ENCODE measurements at regions not wholly inside any gene's neighbourhood (a gene's known extent, or its start where the extent isn't known, plus 50 kb on each side); places are given as distances from the start of the nearest gene placed in this dataset.

GRCh38 chr3:25367025-25367424 lies 61.0 kb upstream of the RARB start:
- TF ChIP-seq, protein P1, sequence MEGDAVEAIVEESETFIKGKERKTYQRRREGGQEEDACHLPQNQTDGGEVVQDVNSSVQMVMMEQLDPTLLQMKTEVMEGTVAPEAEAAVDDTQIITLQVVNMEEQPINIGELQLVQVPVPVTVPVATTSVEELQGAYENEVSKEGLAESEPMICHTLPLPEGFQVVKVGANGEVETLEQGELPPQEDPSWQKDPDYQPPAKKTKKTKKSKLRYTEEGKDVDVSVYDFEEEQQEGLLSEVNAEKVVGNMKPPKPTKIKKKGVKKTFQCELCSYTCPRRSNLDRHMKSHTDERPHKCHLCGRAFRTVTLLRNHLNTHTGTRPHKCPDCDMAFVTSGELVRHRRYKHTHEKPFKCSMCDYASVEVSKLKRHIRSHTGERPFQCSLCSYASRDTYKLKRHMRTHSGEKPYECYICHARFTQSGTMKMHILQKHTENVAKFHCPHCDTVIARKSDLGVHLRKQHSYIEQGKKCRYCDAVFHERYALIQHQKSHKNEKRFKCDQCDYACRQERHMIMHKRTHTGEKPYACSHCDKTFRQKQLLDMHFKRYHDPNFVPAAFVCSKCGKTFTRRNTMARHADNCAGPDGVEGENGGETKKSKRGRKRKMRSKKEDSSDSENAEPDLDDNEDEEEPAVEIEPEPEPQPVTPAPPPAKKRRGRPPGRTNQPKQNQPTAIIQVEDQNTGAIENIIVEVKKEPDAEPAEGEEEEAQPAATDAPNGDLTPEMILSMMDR (conservative IDR thresholded peaks at IDR 0.05 in 1 of 2, IDR thresholded peaks at IDR 0.05 in 1 of 2; ENCODE audit: extremely low read depth in 1 of 2, insufficient read depth in 1 of 2, low read depth in 1 of 2, low read length in 2 of 2), result no peak
- TF ChIP-seq EZH2 (IDR thresholded peaks at IDR 0.05; ENCODE audit: borderline replicate concordance, low read length), result no peak

Measured in mammary epithelial cell (primary cell).